Endodermal cell (in vitro differentiated cells): ENCODE measurements at regions not wholly inside any gene's neighbourhood (a gene's known extent, or its start where the extent isn't known, plus 50 kb on each side); places are given as distances from the start of the nearest gene placed in this dataset.

ENCODE experiments used
- DNase-seq: peaks from one replicate; pipeline ENCODE4 v3.0.0-alpha.2; 2017
- H3K27ac ChIP-seq: 2 replicates; pipeline ENCODE4 v1.5.1; 2013; ENCODE audit warnings: mild to moderate bottlenecking, low read depth, low read length, moderate library complexity
- H3K27me3 ChIP-seq: 2 replicates; pipeline ENCODE4 v1.6.1; 2013; ENCODE audit warnings: mild to moderate bottlenecking, low read length, moderate library complexity; ENCODE audit not compliant: insufficient read depth, control insufficient read depth, poor library complexity, severe bottlenecking
- H3K36me3 ChIP-seq: 2 replicates; pipeline ENCODE4 v1.7.0; 2013; ENCODE audit warnings: mild to moderate bottlenecking, low read length, moderate library complexity; ENCODE audit not compliant: control insufficient read depth, insufficient read depth
- H3K4me1 ChIP-seq: one replicate; pipeline ENCODE4 v1.7.0; 2013; ENCODE audit warnings: low read length; ENCODE audit not compliant: control insufficient read depth, insufficient read depth
- H3K4me3 ChIP-seq: 2 replicates; pipeline ENCODE4 v1.5.1; 2013; ENCODE audit warnings: mild to moderate bottlenecking, low read length, moderate library complexity
- H3K9ac ChIP-seq: 2 replicates; pipeline ENCODE4 v1.6.1; 2013; ENCODE audit warnings: mild to moderate bottlenecking, low read length, moderate library complexity; ENCODE audit not compliant: poor library complexity, severe bottlenecking; ENCODE audit errors: extremely low read depth
- H3K9me3 ChIP-seq: 2 replicates; pipeline ENCODE4 v1.6.1; 2013; ENCODE audit warnings: mild to moderate bottlenecking, low read length, moderate library complexity; ENCODE audit not compliant: control insufficient read depth
- H3K27ac Mint-ChIP-seq: 2 replicates; pipeline ENCODE4 v1.8.0; 2020; ENCODE audit warnings: mixed read lengths
- H3K27me3 Mint-ChIP-seq: 2 replicates; pipeline ENCODE4 v1.8.0; 2021; ENCODE audit warnings: mild to moderate bottlenecking, mixed read lengths; ENCODE audit not compliant: insufficient read depth
- H3K36me3 Mint-ChIP-seq: 2 replicates; pipeline ENCODE4 v1.8.0; 2020; ENCODE audit warnings: low read depth, mixed read lengths
- H3K4me1 Mint-ChIP-seq: 2 replicates; pipeline ENCODE4 v1.8.0; 2020; ENCODE audit warnings: mixed read lengths
- H3K4me3 Mint-ChIP-seq: 2 replicates; pipeline ENCODE4 v1.8.0; 2020; ENCODE audit warnings: mild to moderate bottlenecking, moderate library complexity, mixed read lengths
- H3K9me3 Mint-ChIP-seq: 2 replicates; pipeline ENCODE4 v1.8.0; 2020; ENCODE audit warnings: mild to moderate bottlenecking, mixed read lengths
- CTCF ChIP-seq: fragments of 200-600 bp; sonication (generic); conservative IDR thresholded peaks from 2 replicates; pipeline ENCODE4 v1.5.0; 2021; ENCODE audit warnings: antibody characterized with exemption, mild to moderate bottlenecking
- WGBS, 2 experiments: methylation state at CpG; one replicate each; pipeline versions ENCODE4 v1.1.5 to v1.1.7; 2013; ENCODE audit warnings: missing lambda C conversion rate in 2 of 2, mixed read lengths in 1 of 2; ENCODE audit not compliant: insufficient coverage in 1 of 2, insufficient read length in 1 of 2; 5-methylcytosine and 5-hydroxymethylcytosine counted together

- DNase-seq: no peak
- H3K4me3 ChIP-seq: no peak overlapping the region
- H3K27ac ChIP-seq: no peak overlapping the region
- no peaks in the 10 kb centered on the region for H3K4me1 Mint-ChIP-seq
- no peak for TF ChIP-seq CTCF
- H3K4me3 Mint-ChIP-seq: no peak overlapping the region
- no peaks in the 10 kb centered on the region for H3K4me1 ChIP-seq
- H3K9me3 ChIP-seq: peaks cover 63% of the 10 kb centered on the region
- WGBS, 2 experiments: 67% methylated on average over 1 of the region's 1 CpG; no CpG with 5 or more reads in 1 of the 2 experiments
- no peaks in the 10 kb centered on the region for H3K36me3 Mint-ChIP-seq
- no peaks in the 10 kb centered on the region for H3K27me3 ChIP-seq
- H3K9me3 Mint-ChIP-seq: no peaks in the 10 kb centered on the region
- no peaks in the 10 kb centered on the region for H3K36me3 ChIP-seq
- H3K27me3 Mint-ChIP-seq: peaks cover 2% of the 10 kb centered on the region
- H3K27ac Mint-ChIP-seq: no peak overlapping the region
- H3K9ac ChIP-seq: no peak overlapping the region
Observed at GRCh38 chr10:108868881-108869280, 1054.4 kb downstream of the XPNPEP1 start.

GRCh38 chr10:108862676-108863350 is 1060.5 kb downstream of the XPNPEP1 start:
- Mint-ChIP-seq H3K36me3 (no peaks in the 10 kb centered on the region), H3K27me3 (no peaks in the 10 kb centered on the region), H3K9me3 (no peaks in the 10 kb centered on the region), H3K27ac (no peak overlapping the region), H3K4me1 (no peaks in the 10 kb centered on the region), H3K4me3 (no peak overlapping the region)
- WGBS, 2 experiments: 58% methylated on average over 3 of the region's 3 CpGs; no CpG with 5 or more reads in 1 of the 2 experiments
- Histone ChIP-seq H3K9me3 (peaks cover 47% of the 10 kb centered on the region), H3K4me3 (no peak overlapping the region), H3K27ac (no peak overlapping the region), H3K27me3 (no peaks in the 10 kb centered on the region), H3K4me1 (no peaks in the 10 kb centered on the region), H3K36me3 (no peaks in the 10 kb centered on the region), H3K9ac (no peak overlapping the region)
- DNase-seq: no peak
- TF ChIP-seq CTCF: no peak

- 87 to 97% methylated on average over 4 to 5 of the region's 5 CpGs for WGBS, 2 experiments
- no peaks in the 10 kb centered on the region for H3K36me3 ChIP-seq
- H3K27me3 Mint-ChIP-seq: no peaks in the 10 kb centered on the region
- H3K4me1 ChIP-seq: no peaks in the 10 kb centered on the region
- no peaks in the 10 kb centered on the region for H3K4me1 Mint-ChIP-seq
- no peak overlapping the region for H3K27ac ChIP-seq
- H3K9me3 Mint-ChIP-seq: peaks cover 1% of the 10 kb centered on the region
- no peaks in the 10 kb centered on the region for H3K36me3 Mint-ChIP-seq
- no peak overlapping the region for H3K9ac ChIP-seq
- peaks cover 41% of the 10 kb centered on the region for H3K9me3 ChIP-seq
- no peak overlapping the region for H3K4me3 ChIP-seq
- H3K27ac Mint-ChIP-seq: no peak overlapping the region
- no peaks in the 10 kb centered on the region for H3K27me3 ChIP-seq
- no peak overlapping the region for H3K4me3 Mint-ChIP-seq
- DNase-seq: no peak
- TF ChIP-seq CTCF: no peak
Observed at GRCh38 chr10:108861181-108861754, 1062.0 kb downstream of the XPNPEP1 start.
